Fibroblast of lung (primary cell): ENCODE measurements at regions not wholly inside any gene's neighbourhood (a gene's known extent, or its start where the extent isn't known, plus 50 kb on each side); places are given as distances from the start of the nearest gene placed in this dataset.

Source experiments
- DNase-seq, 2 donors: peaks; one replicate each; pipeline versions ENCODE4 v3.0.0 to v3.0.0-alpha.2; 2010; ENCODE audit warnings: low read depth in 2 of 2
- H2AFZ ChIP-seq: 2 replicates; pipeline ENCODE4 v1.5.1; 2012; ENCODE audit warnings: low read length, control low read depth, inconsistent platforms
- H3K27ac ChIP-seq: 2 replicates; pipeline ENCODE4 v1.5.1; 2011; ENCODE audit warnings: low read length, control low read depth; ENCODE audit not compliant: insufficient read depth
- H3K27me3 ChIP-seq: 2 replicates; pipeline ENCODE4 v1.5.1; 2011; ENCODE audit warnings: mild to moderate bottlenecking, low read length; ENCODE audit not compliant: control insufficient read depth, insufficient read depth
- H3K36me3 ChIP-seq: 2 replicates; pipeline ENCODE4 v1.5.1; 2011; ENCODE audit warnings: low read length; ENCODE audit not compliant: control insufficient read depth, insufficient read depth
- H3K4me1 ChIP-seq: 2 replicates; pipeline ENCODE4 v1.5.1; 2011; ENCODE audit warnings: low read length; ENCODE audit not compliant: control insufficient read depth, insufficient read depth; ENCODE audit errors: extremely low read depth
- H3K4me2 ChIP-seq: 2 replicates; pipeline ENCODE4 v1.5.1; 2011; ENCODE audit warnings: low read length, control low read depth; ENCODE audit not compliant: insufficient read depth; ENCODE audit errors: extremely low read depth
- H3K4me3 ChIP-seq, 4 experiments: fragments of 200-600 bp in 1 of 4; sonication (generic) in 1 of 4; replicated peaks in 1 of 4; 2 replicates each; pipeline ENCODE4 v1.5.1; 2011 to 2016; ENCODE audit warnings: low read length in 4 of 4, low read depth in 3 of 4, mild to moderate bottlenecking in 3 of 4, control low read depth in 2 of 4, inconsistent platforms in 1 of 4, mixed read lengths in 1 of 4; ENCODE audit not compliant: insufficient read depth in 1 of 4; ENCODE audit errors: control extremely low read depth in 1 of 4
- H3K79me2 ChIP-seq: 2 replicates; pipeline ENCODE4 v1.5.1; 2012; ENCODE audit warnings: mild to moderate bottlenecking, low read length, inconsistent platforms; ENCODE audit not compliant: control insufficient read depth, insufficient read depth
- H3K9ac ChIP-seq: 2 replicates; pipeline ENCODE4 v1.5.1; 2011; ENCODE audit warnings: mild to moderate bottlenecking, low read length, control low read depth; ENCODE audit not compliant: insufficient read depth
- H3K9me3 ChIP-seq: 2 replicates; pipeline ENCODE4 v1.5.1; 2012; ENCODE audit warnings: low read depth, low read length; ENCODE audit not compliant: control insufficient read depth, insufficient read depth
- H4K20me1 ChIP-seq: 2 replicates; pipeline ENCODE4 v1.5.1; 2011; ENCODE audit warnings: low read length; ENCODE audit not compliant: control insufficient read depth, insufficient read depth; ENCODE audit errors: extremely low read depth
- EZH2 ChIP-seq: IDR thresholded peaks from 2 replicates; pipeline ENCODE4 v1.5.1; 2012; ENCODE audit warnings: low read length, control low read depth, mild to moderate bottlenecking; ENCODE audit errors: missing control alignments
- TF ChIP-seq, protein P1 (sequence below), 2 donors: IDR thresholded peaks in 1 of 2; conservative IDR thresholded peaks in 1 of 2; 1 replicate in 1 of 2; 2 replicates in 1 of 2; pipeline ENCODE4 v1.5.1; 2011 to 2012; ENCODE audit warnings: low read length in 2 of 2, control low read depth in 1 of 2, inconsistent platforms in 1 of 2, low read depth in 1 of 2, mild to moderate bottlenecking in 1 of 2

DNA sequence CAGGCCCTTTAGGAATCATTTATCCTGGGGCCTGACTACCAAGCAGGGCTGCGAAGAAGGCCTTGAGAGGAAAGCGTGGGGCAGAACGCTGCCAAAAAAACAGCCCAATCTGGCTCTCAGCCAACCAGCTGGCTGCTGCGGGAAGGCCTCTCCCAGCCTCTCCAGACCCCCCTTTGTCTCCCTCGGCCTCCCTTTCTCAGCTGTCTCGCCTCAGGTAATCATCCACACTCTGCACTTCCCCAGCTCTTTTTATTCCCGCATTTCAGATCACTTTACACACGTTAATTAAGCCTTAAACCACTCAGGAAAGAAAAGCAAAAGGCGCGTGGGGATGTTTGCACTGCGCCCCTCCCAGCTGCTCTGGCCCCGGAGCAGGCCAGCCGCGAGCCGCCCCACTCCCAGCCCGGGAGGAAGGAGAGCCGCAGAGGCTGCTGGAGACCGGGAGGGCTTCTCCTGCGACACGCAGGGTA, 208.2 kb upstream of the FOXN3 start:
- Histone ChIP-seq H3K9me3 (no peaks in the 10 kb centered on the region), H3K36me3 (no peaks in the 10 kb centered on the region), H3K9ac (no peak overlapping the region), H3K27ac (no peak overlapping the region), H2AFZ (peak overlapping the region; percentile 42), H3K79me2 (no peaks in the 10 kb centered on the region), H3K4me2 (peak overlapping the region; percentile 57), H3K27me3 (no peaks in the 10 kb centered on the region), H3K4me3 (no peak overlapping the region), H4K20me1 (no peaks in the 10 kb centered on the region), H3K4me1 (no peaks in the 10 kb centered on the region)
- no peak for TF ChIP-seq EZH2
- DNase-seq, result peak; percentile 60 to 65

DNA sequence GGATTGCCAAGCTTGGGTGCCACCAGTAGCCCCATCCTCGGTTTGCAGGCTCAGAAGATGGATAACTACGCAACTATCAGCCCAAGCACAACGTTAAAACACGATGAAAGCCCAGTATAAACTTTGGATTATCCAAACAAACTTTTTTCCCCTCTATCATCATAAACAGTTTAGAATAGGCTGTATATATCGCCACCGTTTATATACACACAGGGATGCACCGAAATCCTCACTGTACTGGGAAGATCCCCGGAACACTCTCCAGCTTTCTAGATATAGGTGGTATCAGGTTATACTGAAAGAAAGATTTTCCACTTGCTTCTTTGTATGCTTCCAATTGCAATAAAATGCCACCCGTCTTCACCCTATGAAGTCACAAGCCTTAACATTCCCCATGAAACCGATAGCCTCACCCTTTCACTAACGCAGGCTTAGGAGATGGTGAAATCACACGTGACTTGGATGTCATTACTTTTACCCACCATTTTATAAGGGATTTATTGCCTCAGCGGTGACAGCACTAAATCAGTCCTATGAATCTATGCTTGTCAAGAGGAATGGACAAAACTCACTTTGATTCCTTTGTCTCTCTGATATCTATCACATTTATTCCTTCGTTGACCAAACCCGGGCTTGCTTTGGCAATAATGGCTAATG, 207.6 kb upstream of the FOXN3 start:
- H3K4me2 ChIP-seq, result no peak overlapping the region
- H3K27me3 ChIP-seq, result no peaks in the 10 kb centered on the region
- no peak overlapping the region for H3K27ac ChIP-seq
- H3K4me3 ChIP-seq, result no peak overlapping the region
- no peaks in the 10 kb centered on the region for H3K79me2 ChIP-seq
- no peak for TF ChIP-seq EZH2
- TF ChIP-seq, protein P1, sequence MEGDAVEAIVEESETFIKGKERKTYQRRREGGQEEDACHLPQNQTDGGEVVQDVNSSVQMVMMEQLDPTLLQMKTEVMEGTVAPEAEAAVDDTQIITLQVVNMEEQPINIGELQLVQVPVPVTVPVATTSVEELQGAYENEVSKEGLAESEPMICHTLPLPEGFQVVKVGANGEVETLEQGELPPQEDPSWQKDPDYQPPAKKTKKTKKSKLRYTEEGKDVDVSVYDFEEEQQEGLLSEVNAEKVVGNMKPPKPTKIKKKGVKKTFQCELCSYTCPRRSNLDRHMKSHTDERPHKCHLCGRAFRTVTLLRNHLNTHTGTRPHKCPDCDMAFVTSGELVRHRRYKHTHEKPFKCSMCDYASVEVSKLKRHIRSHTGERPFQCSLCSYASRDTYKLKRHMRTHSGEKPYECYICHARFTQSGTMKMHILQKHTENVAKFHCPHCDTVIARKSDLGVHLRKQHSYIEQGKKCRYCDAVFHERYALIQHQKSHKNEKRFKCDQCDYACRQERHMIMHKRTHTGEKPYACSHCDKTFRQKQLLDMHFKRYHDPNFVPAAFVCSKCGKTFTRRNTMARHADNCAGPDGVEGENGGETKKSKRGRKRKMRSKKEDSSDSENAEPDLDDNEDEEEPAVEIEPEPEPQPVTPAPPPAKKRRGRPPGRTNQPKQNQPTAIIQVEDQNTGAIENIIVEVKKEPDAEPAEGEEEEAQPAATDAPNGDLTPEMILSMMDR (conservative IDR thresholded peaks at IDR 0.05 in 1 of 2, IDR thresholded peaks at IDR 0.05 in 1 of 2; ENCODE audit: low read depth in 1 of 2, low read length in 2 of 2), result no peak
- H3K9ac ChIP-seq, result no peak overlapping the region
- no peaks in the 10 kb centered on the region for H3K9me3 ChIP-seq
- no peaks in the 10 kb centered on the region for H4K20me1 ChIP-seq
- H3K4me1 ChIP-seq, result no peaks in the 10 kb centered on the region
- H2AFZ ChIP-seq, result no peak overlapping the region
- DNase-seq, result peak in 1 of 2 donors; percentile 58
- H3K36me3 ChIP-seq, result no peaks in the 10 kb centered on the region

DNA sequence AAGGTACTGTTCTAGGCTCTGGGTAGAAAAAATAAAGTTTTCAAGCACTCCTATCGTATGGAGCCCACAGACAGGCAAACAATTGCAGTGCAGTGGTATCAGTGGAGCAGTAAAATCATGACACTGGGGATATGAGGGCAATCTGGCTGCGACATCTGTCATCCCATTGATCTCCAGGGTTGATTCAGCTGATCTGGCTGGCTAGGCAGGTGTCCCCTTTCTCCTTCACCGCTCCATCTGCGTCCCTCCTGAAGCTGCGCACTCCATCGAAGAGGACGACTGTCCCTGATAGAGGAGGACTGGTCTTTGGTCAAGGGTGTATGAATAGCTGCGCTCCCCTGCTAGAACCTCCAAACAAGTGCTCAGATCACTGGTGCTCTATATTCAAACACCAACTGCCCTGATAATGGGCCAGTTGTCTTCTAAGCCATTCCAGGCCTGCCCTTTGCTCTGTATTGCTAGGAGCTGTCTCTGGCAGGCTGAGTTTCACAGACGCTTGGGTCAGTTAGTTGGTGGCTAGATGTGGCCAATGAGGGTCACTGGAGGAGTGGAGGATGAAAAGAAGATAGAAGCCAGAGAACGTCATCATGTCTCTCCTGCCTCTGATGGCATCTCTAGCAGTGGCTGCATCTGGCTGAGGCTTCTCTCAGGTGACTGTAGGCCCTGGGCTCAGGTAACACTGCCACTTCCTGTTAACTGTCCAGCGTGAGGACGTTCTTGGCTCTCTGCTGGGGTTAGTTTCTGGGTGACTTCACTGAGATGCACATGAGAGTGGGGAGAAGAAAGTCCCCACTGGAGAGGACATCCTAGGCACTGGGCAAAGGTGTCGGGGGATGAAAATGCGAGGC, 205.0 kb upstream of the FOXN3 start:
- Histone ChIP-seq H3K4me2 (no peak overlapping the region), H3K27me3 (no peaks in the 10 kb centered on the region), H4K20me1 (no peaks in the 10 kb centered on the region), H2AFZ (no peak overlapping the region), H3K27ac (no peak overlapping the region), H3K4me3 (no peak overlapping the region), H3K9ac (no peak overlapping the region), H3K4me1 (peaks cover 5% of the 10 kb centered on the region), H3K9me3 (no peaks in the 10 kb centered on the region), H3K36me3 (no peaks in the 10 kb centered on the region), H3K79me2 (peaks cover 1% of the 10 kb centered on the region)
- DNase-seq, result no peak
- TF ChIP-seq, protein P1 (conservative IDR thresholded peaks at IDR 0.05 in 1 of 2, IDR thresholded peaks at IDR 0.05 in 1 of 2; ENCODE audit: low read depth in 1 of 2, low read length in 2 of 2), result no peak
- TF ChIP-seq EZH2, result no peak
